B cell (primary cell): ENCODE measurements at regions not wholly inside any gene's neighbourhood (a gene's known extent, or its start where the extent isn't known, plus 50 kb on each side); places are given as distances from the start of the nearest gene placed in this dataset.

Experiments
- ATAC-seq: fragments of 200-7000 bp; cut with Tn5 transposase; one replicate; pipeline ENCODE4 v1.10.0; 2021; ENCODE audit warnings: low read depth, mild to moderate bottlenecking, moderate number of reproducible peaks, moderate library complexity
- CTCF ChIA-PET: fragments of 350-600 bp; sonication (Branson Sonifier 250); formaldehyde crosslinking; loops from one replicate; lab custom pipeline; 2021; ENCODE audit warnings: antibody characterized with exemption, inconsistent platforms; lab: Charles Lee
- POLR2A ChIA-PET: fragments of 350-600 bp; sonication (Branson Sonifier 250); formaldehyde crosslinking; loops from one replicate; lab custom pipeline; 2021; ENCODE audit warnings: antibody characterized with exemption; lab: Charles Lee
- DNase-seq: peaks from one replicate; pipeline ENCODE4 v3.0.0; 2013
- H2AFZ ChIP-seq: 2 replicates; pipeline ENCODE4 v1.6.1; 2012; ENCODE audit warnings: mild to moderate bottlenecking, low read depth, low read length; ENCODE audit not compliant: insufficient read depth, poor library complexity, severe bottlenecking
- H3K27ac ChIP-seq, 2 donors: 1 replicate in 1 of 2; 2 replicates in 1 of 2; pipeline ENCODE4 v1.5.1; 2012 to 2013; ENCODE audit warnings: low read length in 2 of 2, mild to moderate bottlenecking in 2 of 2, moderate library complexity in 1 of 2
- H3K27me3 ChIP-seq, 4 experiments: fragments of 200-600 bp in 1 of 4; sonication (generic) in 1 of 4; replicated peaks in 1 of 4; 1 replicate in 2 of 4; 2 replicates in 2 of 4; pipeline versions ENCODE4 v1.6.1 to v1.7.0; 2013 to 2016; ENCODE audit warnings: low read length in 3 of 4, mild to moderate bottlenecking in 2 of 4, mixed read lengths in 1 of 4, moderate library complexity in 1 of 4; ENCODE audit not compliant: insufficient read depth in 4 of 4, control insufficient read depth in 3 of 4; ENCODE audit errors: control extremely low read depth in 1 of 4
- H3K36me3 ChIP-seq, 2 experiments: replicated peaks in 1 of 2; 1 replicate in 1 of 2; 2 replicates in 1 of 2; pipeline versions ENCODE4 v1.6.1 to v1.7.1; 2013; ENCODE audit warnings: low read length in 1 of 2; ENCODE audit not compliant: insufficient read depth in 2 of 2, control insufficient read depth in 1 of 2; ENCODE audit errors: control extremely low read depth in 1 of 2, extremely low read depth in 1 of 2
- H3K4me1 ChIP-seq, 2 donors: fragments of 200-600 bp in 1 of 2; sonication (generic) in 1 of 2; 1 replicate in 1 of 2; 2 replicates in 1 of 2; pipeline versions ENCODE4 v1.5.1 to v1.6.1; 2013 to 2017; ENCODE audit warnings: low read length in 2 of 2; ENCODE audit not compliant: control insufficient read depth in 2 of 2, insufficient read depth in 2 of 2
- H3K4me2 ChIP-seq: replicated peaks from 2 replicates; pipeline ENCODE3; 2012; ENCODE audit warnings: mild to moderate bottlenecking, low read depth, low read length; ENCODE audit not compliant: poor library complexity, severe bottlenecking
- H3K4me3 ChIP-seq, 5 experiments: fragments of 200-600 bp in 1 of 5; sonication (generic) in 1 of 5; 1 replicate in 3 of 5; 2 replicates in 2 of 5; pipeline versions ENCODE4 v1.5.1 to v1.7.0; 2011 to 2016; ENCODE audit warnings: low read length in 4 of 5, mild to moderate bottlenecking in 4 of 5, low read depth in 2 of 5, control low read depth in 1 of 5, moderate library complexity in 1 of 5; ENCODE audit not compliant: insufficient read depth in 1 of 5; ENCODE audit errors: control extremely low read depth in 1 of 5, extremely low read depth in 1 of 5
- H3K79me2 ChIP-seq: fragments of 200-600 bp; sonication (generic); one replicate; pipeline ENCODE4 v1.6.0; 2016; ENCODE audit warnings: low read length; ENCODE audit not compliant: control insufficient read depth, insufficient read depth
- H3K9ac ChIP-seq: fragments of 200-600 bp; sonication (generic); 2 replicates; pipeline ENCODE4 v1.6.1; 2017; ENCODE audit warnings: mild to moderate bottlenecking, low read length, moderate library complexity
- H3K9me3 ChIP-seq, 3 donors: one replicate each; pipeline versions ENCODE4 v1.6.1 to v1.7.1; 2013; ENCODE audit warnings: low read length in 2 of 3; ENCODE audit not compliant: control insufficient read depth in 2 of 3, insufficient read depth in 1 of 3; ENCODE audit errors: control extremely low read depth in 1 of 3
- H4K20me1 ChIP-seq: 2 replicates; pipeline ENCODE4 v1.6.0; 2012; ENCODE audit warnings: mild to moderate bottlenecking, low read length; ENCODE audit not compliant: insufficient read depth, control insufficient read depth, poor library complexity, severe bottlenecking
- H3K27ac Mint-ChIP-seq: one replicate; pipeline ENCODE4 v1.8.0; 2021; ENCODE audit warnings: mixed read lengths
- H3K27me3 Mint-ChIP-seq: one replicate; pipeline ENCODE4 v1.8.0; 2021; ENCODE audit warnings: mixed read lengths
- H3K4me1 Mint-ChIP-seq: one replicate; pipeline ENCODE4 v1.8.0; 2021; ENCODE audit warnings: mixed read lengths
- H3K4me3 Mint-ChIP-seq: one replicate; pipeline ENCODE4 v1.8.0; 2021; ENCODE audit warnings: mixed read lengths
- H3K9me3 Mint-ChIP-seq: one replicate; pipeline ENCODE4 v1.8.0; 2022; ENCODE audit warnings: mixed read lengths; ENCODE audit not compliant: insufficient read depth
- CTCF ChIP-seq: fragments of 200-600 bp; IDR thresholded peaks from one replicate; pipeline ENCODE4 v1.8.0; 2022; ENCODE audit warnings: antibody characterized with exemption, mild to moderate bottlenecking
- EZH2 ChIP-seq: IDR thresholded peaks from 2 replicates; pipeline ENCODE4 v1.6.1; 2012; ENCODE audit warnings: borderline replicate concordance, low read depth, mild to moderate bottlenecking, moderate library complexity, low read length; ENCODE audit not compliant: insufficient read depth, poor library complexity, severe bottlenecking
- WGBS: methylation state at CpG from one replicate; pipeline ENCODE4 v1.1.5; 2013; ENCODE audit warnings: missing lambda C conversion rate; ENCODE audit not compliant: insufficient coverage; 5-methylcytosine and 5-hydroxymethylcytosine counted together
- intact Hi-C: fragments of 100-400 bp; cut with micrococcal nuclease; formaldehyde crosslinking; loops from one replicate; pipeline ENCODE4 v1.10.0; 2022

GRCh38 chr1:190608282-190608681 lies 130.6 kb upstream of the BRINP3 start:
- no peak overlapping the region for H3K4me3 ChIP-seq
- WGBS: 82% methylated on average over 3 of the region's 6 CpGs
- ATAC-seq (no peak), DNase-seq (no peak)
- peaks cover 3% of the 10 kb centered on the region for H3K9me3 Mint-ChIP-seq
- no peaks in the 10 kb centered on the region for H3K27me3 Mint-ChIP-seq
- H3K27ac ChIP-seq: no peak overlapping the region
- no peaks in the 10 kb centered on the region for H3K36me3 ChIP-seq
- no peak overlapping the region for H3K27ac Mint-ChIP-seq
- intact Hi-C loops: no loop called here
- H3K4me3 Mint-ChIP-seq: no peak overlapping the region
- no peaks in the 10 kb centered on the region for H3K9me3 ChIP-seq
- H3K27me3 ChIP-seq: no peaks in the 10 kb centered on the region
- H3K4me2 ChIP-seq: no peak overlapping the region
- H4K20me1 ChIP-seq: no peaks in the 10 kb centered on the region
- ChIA-PET CTCF (no interaction called here), POLR2A (no interaction called here)
- H2AFZ ChIP-seq: no peak overlapping the region
- no peaks in the 10 kb centered on the region for H3K4me1 ChIP-seq
- no peaks in the 10 kb centered on the region for H3K79me2 ChIP-seq
- TF ChIP-seq EZH2 (no peak), CTCF (no peak)
- no peak overlapping the region for H3K9ac ChIP-seq
- no peaks in the 10 kb centered on the region for H3K4me1 Mint-ChIP-seq

- H3K27me3 ChIP-seq: no peaks in the 10 kb centered on the region
- no peak for DNase-seq
- POLR2A ChIA-PET: no interaction called here
- H3K4me1 Mint-ChIP-seq: no peaks in the 10 kb centered on the region
- no peaks in the 10 kb centered on the region for H3K4me1 ChIP-seq
- H3K79me2 ChIP-seq: no peaks in the 10 kb centered on the region
- no peak overlapping the region for H3K9ac ChIP-seq
- peaks cover 0 to 5% (median 0%) of the 10 kb centered on the region in 3 donors for H3K9me3 ChIP-seq
- H2AFZ ChIP-seq: no peak overlapping the region
- H4K20me1 ChIP-seq: no peaks in the 10 kb centered on the region
- H3K4me3 Mint-ChIP-seq: no peak overlapping the region
- no peaks in the 10 kb centered on the region for H3K27me3 Mint-ChIP-seq
- ATAC-seq: no peak
- H3K36me3 ChIP-seq: no peaks in the 10 kb centered on the region
- no peak overlapping the region for H3K27ac ChIP-seq
- no peak overlapping the region for H3K27ac Mint-ChIP-seq
- no peak overlapping the region for H3K4me2 ChIP-seq
- H3K4me3 ChIP-seq: no peak overlapping the region
- H3K9me3 Mint-ChIP-seq: no peaks in the 10 kb centered on the region
- 89% methylated on average over 7 of the region's 7 CpGs for WGBS
- intact Hi-C loops: no loop called here
- no peak for TF ChIP-seq EZH2
- no peak for TF ChIP-seq CTCF
- CTCF ChIA-PET: no interaction called here
Observed at GRCh38 chr1:190615818-190616217, 138.2 kb upstream of the BRINP3 start.
